ENCODE measurements at regions not wholly inside any gene's neighbourhood (a gene's known extent, or its start where the extent isn't known, plus 50 kb on each side); places are given as distances from the start of the nearest gene placed in this dataset.

DNA sequence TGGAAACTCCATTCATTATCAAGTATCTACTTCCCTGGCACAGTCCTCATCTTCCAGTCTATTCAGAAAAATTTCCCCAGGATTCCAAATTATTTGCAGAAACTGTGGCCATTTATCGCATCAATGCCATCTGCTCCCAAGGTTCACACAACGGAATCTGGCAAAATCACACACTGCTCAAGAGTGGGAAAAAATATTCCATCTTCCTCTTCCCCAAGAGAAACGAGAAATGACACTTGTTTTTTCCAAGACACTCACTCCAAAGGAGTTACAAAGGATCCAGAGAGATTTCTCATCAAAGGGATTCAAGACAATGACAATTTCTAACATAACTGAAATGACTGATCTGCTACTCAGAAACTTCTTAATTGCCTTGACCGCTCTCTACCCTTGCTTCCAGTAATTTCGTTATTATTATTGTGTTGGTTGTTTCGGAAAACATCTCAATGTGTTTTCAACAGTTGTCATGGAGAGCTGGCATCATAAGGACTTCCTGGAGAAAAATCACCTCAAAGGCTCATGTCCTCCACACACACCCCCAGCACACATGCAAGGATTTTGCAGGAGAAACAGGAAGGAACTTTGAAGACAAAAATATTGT is 128.0 kb downstream of the PSMG1 start:
- TF ChIP-seq, protein P1, sequence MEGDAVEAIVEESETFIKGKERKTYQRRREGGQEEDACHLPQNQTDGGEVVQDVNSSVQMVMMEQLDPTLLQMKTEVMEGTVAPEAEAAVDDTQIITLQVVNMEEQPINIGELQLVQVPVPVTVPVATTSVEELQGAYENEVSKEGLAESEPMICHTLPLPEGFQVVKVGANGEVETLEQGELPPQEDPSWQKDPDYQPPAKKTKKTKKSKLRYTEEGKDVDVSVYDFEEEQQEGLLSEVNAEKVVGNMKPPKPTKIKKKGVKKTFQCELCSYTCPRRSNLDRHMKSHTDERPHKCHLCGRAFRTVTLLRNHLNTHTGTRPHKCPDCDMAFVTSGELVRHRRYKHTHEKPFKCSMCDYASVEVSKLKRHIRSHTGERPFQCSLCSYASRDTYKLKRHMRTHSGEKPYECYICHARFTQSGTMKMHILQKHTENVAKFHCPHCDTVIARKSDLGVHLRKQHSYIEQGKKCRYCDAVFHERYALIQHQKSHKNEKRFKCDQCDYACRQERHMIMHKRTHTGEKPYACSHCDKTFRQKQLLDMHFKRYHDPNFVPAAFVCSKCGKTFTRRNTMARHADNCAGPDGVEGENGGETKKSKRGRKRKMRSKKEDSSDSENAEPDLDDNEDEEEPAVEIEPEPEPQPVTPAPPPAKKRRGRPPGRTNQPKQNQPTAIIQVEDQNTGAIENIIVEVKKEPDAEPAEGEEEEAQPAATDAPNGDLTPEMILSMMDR (IDR thresholded peaks at IDR 0.05) = no peak
- TF ChIP-seq POLR2A (IDR thresholded peaks at IDR 0.05) (no peak), POLR2AphosphoS5 (IDR thresholded peaks at IDR 0.05) (peak in 1 of 2 donors; percentile 75)

Measured in upper lobe of left lung (tissue), 4 donors.